Endodermal cell (in vitro differentiated cells): ENCODE measurements at regions not wholly inside any gene's neighbourhood (a gene's known extent, or its start where the extent isn't known, plus 50 kb on each side); places are given as distances from the start of the nearest gene placed in this dataset.

Experiments
- DNase-seq: peaks from one replicate; pipeline ENCODE4 v3.0.0-alpha.2; 2017
- H3K27ac ChIP-seq: 2 replicates; pipeline ENCODE4 v1.5.1; 2013; ENCODE audit warnings: mild to moderate bottlenecking, low read depth, low read length, moderate library complexity
- H3K27me3 ChIP-seq: 2 replicates; pipeline ENCODE4 v1.6.1; 2013; ENCODE audit warnings: mild to moderate bottlenecking, low read length, moderate library complexity; ENCODE audit not compliant: insufficient read depth, control insufficient read depth, poor library complexity, severe bottlenecking
- H3K36me3 ChIP-seq: 2 replicates; pipeline ENCODE4 v1.7.0; 2013; ENCODE audit warnings: mild to moderate bottlenecking, low read length, moderate library complexity; ENCODE audit not compliant: control insufficient read depth, insufficient read depth
- H3K4me1 ChIP-seq: one replicate; pipeline ENCODE4 v1.7.0; 2013; ENCODE audit warnings: low read length; ENCODE audit not compliant: control insufficient read depth, insufficient read depth
- H3K4me3 ChIP-seq: 2 replicates; pipeline ENCODE4 v1.5.1; 2013; ENCODE audit warnings: mild to moderate bottlenecking, low read length, moderate library complexity
- H3K9ac ChIP-seq: 2 replicates; pipeline ENCODE4 v1.6.1; 2013; ENCODE audit warnings: mild to moderate bottlenecking, low read length, moderate library complexity; ENCODE audit not compliant: poor library complexity, severe bottlenecking; ENCODE audit errors: extremely low read depth
- H3K9me3 ChIP-seq: 2 replicates; pipeline ENCODE4 v1.6.1; 2013; ENCODE audit warnings: mild to moderate bottlenecking, low read length, moderate library complexity; ENCODE audit not compliant: control insufficient read depth
- H3K27ac Mint-ChIP-seq: 2 replicates; pipeline ENCODE4 v1.8.0; 2020; ENCODE audit warnings: mixed read lengths
- H3K27me3 Mint-ChIP-seq: 2 replicates; pipeline ENCODE4 v1.8.0; 2021; ENCODE audit warnings: mild to moderate bottlenecking, mixed read lengths; ENCODE audit not compliant: insufficient read depth
- H3K36me3 Mint-ChIP-seq: 2 replicates; pipeline ENCODE4 v1.8.0; 2020; ENCODE audit warnings: low read depth, mixed read lengths
- H3K4me1 Mint-ChIP-seq: 2 replicates; pipeline ENCODE4 v1.8.0; 2020; ENCODE audit warnings: mixed read lengths
- H3K4me3 Mint-ChIP-seq: 2 replicates; pipeline ENCODE4 v1.8.0; 2020; ENCODE audit warnings: mild to moderate bottlenecking, moderate library complexity, mixed read lengths
- H3K9me3 Mint-ChIP-seq: 2 replicates; pipeline ENCODE4 v1.8.0; 2020; ENCODE audit warnings: mild to moderate bottlenecking, mixed read lengths
- WGBS, 2 experiments: methylation state at CpG; one replicate each; pipeline versions ENCODE4 v1.1.5 to v1.1.7; 2013; ENCODE audit warnings: missing lambda C conversion rate in 2 of 2, mixed read lengths in 1 of 2; ENCODE audit not compliant: insufficient coverage in 1 of 2, insufficient read length in 1 of 2; 5-methylcytosine and 5-hydroxymethylcytosine counted together
- TF ChIP-seq, protein P1 (sequence below): fragments of 200-600 bp; sonication (generic); conservative IDR thresholded peaks from 2 replicates; pipeline ENCODE4 v1.5.0; 2021; ENCODE audit warnings: antibody characterized with exemption, mild to moderate bottlenecking

DNA sequence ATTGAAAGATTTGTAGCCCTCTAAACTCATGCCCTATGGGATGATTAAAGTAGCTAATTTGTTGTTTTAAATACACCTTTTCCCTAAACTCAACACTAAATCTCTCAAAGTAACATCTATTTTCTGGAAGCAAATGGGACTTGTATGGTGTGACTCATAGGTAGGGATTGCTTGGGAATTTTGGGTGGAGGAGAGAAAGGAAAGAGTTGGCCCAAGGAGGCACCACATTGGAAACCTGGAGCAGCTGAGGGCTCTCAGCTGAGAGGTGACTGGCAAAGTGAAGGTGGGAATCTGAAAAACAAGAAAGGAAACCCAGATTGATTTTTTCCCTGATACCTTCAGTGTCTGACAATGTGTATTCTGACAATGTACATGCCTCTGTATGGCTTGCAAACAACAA, 114.8 kb upstream of the PRICKLE1 start:
- Mint-ChIP-seq H3K4me3 (no peak overlapping the region), H3K27me3 (no peaks in the 10 kb centered on the region), H3K27ac (no peak overlapping the region), H3K36me3 (no peaks in the 10 kb centered on the region), H3K4me1 (peaks cover 6% of the 10 kb centered on the region), H3K9me3 (no peaks in the 10 kb centered on the region)
- Histone ChIP-seq H3K4me1 (peaks cover 5% of the 10 kb centered on the region), H3K4me3 (no peak overlapping the region), H3K27ac (no peak overlapping the region), H3K9me3 (no peaks in the 10 kb centered on the region), H3K9ac (no peak overlapping the region), H3K36me3 (no peaks in the 10 kb centered on the region), H3K27me3 (no peaks in the 10 kb centered on the region)
- no peak for DNase-seq
- TF ChIP-seq, protein P1, sequence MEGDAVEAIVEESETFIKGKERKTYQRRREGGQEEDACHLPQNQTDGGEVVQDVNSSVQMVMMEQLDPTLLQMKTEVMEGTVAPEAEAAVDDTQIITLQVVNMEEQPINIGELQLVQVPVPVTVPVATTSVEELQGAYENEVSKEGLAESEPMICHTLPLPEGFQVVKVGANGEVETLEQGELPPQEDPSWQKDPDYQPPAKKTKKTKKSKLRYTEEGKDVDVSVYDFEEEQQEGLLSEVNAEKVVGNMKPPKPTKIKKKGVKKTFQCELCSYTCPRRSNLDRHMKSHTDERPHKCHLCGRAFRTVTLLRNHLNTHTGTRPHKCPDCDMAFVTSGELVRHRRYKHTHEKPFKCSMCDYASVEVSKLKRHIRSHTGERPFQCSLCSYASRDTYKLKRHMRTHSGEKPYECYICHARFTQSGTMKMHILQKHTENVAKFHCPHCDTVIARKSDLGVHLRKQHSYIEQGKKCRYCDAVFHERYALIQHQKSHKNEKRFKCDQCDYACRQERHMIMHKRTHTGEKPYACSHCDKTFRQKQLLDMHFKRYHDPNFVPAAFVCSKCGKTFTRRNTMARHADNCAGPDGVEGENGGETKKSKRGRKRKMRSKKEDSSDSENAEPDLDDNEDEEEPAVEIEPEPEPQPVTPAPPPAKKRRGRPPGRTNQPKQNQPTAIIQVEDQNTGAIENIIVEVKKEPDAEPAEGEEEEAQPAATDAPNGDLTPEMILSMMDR = no peak

DNA sequence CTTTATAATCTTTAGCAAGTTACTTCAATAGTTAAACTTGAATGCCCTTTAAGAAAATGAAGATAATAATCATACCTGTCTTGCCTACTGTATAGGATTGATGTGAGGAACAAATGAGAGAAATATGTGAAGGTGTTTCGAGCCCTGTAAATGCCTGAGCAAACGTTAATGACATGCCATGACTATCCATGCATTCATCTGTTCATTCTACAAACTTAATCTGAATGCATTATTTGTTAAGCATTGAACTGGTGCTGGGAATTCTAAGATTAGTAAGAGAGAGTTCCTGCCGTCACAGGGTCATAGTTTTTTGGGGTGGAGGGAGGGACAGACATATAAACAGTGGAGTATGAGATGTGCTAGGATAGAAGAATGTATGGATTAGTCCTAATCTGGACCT, 111.5 kb upstream of the PRICKLE1 start:
- no peaks in the 10 kb centered on the region for H3K4me1 Mint-ChIP-seq

DNA sequence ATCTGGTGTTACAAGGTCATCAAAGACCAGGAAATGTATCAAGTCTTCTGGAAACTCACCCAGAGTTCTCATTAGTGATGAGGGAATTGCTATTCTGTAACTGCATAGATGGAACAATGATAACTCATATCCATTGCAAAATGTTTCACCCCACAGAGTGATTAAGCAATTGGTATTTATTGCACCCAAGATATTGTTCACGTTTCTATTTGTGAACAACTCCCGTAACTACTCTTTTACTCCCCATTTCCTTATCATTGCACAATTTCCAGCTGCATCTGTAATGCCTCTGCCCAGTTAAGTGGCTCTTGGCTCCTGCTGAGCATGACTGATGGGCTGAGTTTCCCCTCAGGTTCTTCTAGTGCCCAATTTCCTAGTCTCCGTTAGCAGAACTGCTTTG, 108.7 kb upstream of the PRICKLE1 start:
- Histone ChIP-seq H3K27ac (no peak overlapping the region), H3K4me1 (no peaks in the 10 kb centered on the region), H3K27me3 (no peaks in the 10 kb centered on the region), H3K4me3 (no peak overlapping the region), H3K36me3 (no peaks in the 10 kb centered on the region), H3K9ac (no peak overlapping the region), H3K9me3 (no peaks in the 10 kb centered on the region)
- Mint-ChIP-seq H3K27ac (no peak overlapping the region), H3K9me3 (peaks cover 3% of the 10 kb centered on the region), H3K4me1 (no peaks in the 10 kb centered on the region), H3K4me3 (no peak overlapping the region), H3K36me3 (no peaks in the 10 kb centered on the region), H3K27me3 (no peaks in the 10 kb centered on the region)
- TF ChIP-seq, protein P1 = no peak
- no peak for DNase-seq
- WGBS, 2 experiments = 86 to 92% methylated on average over 3 of the region's 3 CpGs

More for the DNA sequence above, 111.5 kb upstream of the PRICKLE1 start:
- H3K36me3 ChIP-seq = no peaks in the 10 kb centered on the region
- TF ChIP-seq, protein P1 = no peak
- WGBS, 2 experiments = 95 to 100% methylated on average over 1 to 3 of the region's 3 CpGs
- no peak overlapping the region for H3K27ac Mint-ChIP-seq
- H3K27ac ChIP-seq = no peak overlapping the region
- no peak overlapping the region for H3K4me3 Mint-ChIP-seq
- no peaks in the 10 kb centered on the region for H3K36me3 Mint-ChIP-seq
- no peaks in the 10 kb centered on the region for H3K27me3 ChIP-seq
- H3K4me1 ChIP-seq = peaks cover 5% of the 10 kb centered on the region
- DNase-seq = no peak
- no peaks in the 10 kb centered on the region for H3K27me3 Mint-ChIP-seq
- no peak overlapping the region for H3K4me3 ChIP-seq
- H3K9ac ChIP-seq = no peak overlapping the region
- H3K9me3 Mint-ChIP-seq = no peaks in the 10 kb centered on the region
- H3K9me3 ChIP-seq = no peaks in the 10 kb centered on the region
